ENCODE measurements at regions not wholly inside any gene's neighbourhood (a gene's known extent, or its start where the extent isn't known, plus 50 kb on each side); places are given as distances from the start of the nearest gene placed in this dataset.

DNA sequence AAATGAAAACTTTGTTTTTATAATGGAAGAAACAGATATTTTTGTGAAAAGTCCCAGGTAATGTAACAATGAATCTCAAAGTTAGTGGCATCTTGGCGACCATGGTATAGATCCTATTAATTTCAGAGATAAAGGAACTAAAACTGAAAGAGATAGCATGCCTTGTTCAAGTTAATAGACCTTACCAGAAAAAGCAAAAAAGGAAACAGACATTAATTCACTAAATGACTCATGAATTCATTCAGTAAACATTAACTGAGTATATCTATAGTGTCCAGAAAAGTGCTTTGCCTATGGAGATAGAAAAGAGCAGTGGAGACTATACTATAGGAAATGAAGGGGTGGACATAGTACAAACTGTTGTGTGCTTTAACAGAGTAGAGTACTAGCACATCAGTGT is 763.3 kb downstream of the TRIB2 start:
- no peaks in the 10 kb centered on the region for H3K9me3 ChIP-seq
- intact Hi-C loops (cut with DNase I; ENCODE audit: low total_unique reads), result no loop called here
- no peaks in the 10 kb centered on the region for H3K4me1 ChIP-seq
- H3K27ac ChIP-seq, result no peak overlapping the region
- H3K27me3 ChIP-seq, result no peaks in the 10 kb centered on the region
- TF ChIP-seq, protein P1, sequence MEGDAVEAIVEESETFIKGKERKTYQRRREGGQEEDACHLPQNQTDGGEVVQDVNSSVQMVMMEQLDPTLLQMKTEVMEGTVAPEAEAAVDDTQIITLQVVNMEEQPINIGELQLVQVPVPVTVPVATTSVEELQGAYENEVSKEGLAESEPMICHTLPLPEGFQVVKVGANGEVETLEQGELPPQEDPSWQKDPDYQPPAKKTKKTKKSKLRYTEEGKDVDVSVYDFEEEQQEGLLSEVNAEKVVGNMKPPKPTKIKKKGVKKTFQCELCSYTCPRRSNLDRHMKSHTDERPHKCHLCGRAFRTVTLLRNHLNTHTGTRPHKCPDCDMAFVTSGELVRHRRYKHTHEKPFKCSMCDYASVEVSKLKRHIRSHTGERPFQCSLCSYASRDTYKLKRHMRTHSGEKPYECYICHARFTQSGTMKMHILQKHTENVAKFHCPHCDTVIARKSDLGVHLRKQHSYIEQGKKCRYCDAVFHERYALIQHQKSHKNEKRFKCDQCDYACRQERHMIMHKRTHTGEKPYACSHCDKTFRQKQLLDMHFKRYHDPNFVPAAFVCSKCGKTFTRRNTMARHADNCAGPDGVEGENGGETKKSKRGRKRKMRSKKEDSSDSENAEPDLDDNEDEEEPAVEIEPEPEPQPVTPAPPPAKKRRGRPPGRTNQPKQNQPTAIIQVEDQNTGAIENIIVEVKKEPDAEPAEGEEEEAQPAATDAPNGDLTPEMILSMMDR (IDR thresholded peaks at IDR 0.05), result no peak
- no peak for DNase-seq
- H3K36me3 ChIP-seq, result no peaks in the 10 kb centered on the region
- H3K4me3 ChIP-seq, result no peak overlapping the region

DNA sequence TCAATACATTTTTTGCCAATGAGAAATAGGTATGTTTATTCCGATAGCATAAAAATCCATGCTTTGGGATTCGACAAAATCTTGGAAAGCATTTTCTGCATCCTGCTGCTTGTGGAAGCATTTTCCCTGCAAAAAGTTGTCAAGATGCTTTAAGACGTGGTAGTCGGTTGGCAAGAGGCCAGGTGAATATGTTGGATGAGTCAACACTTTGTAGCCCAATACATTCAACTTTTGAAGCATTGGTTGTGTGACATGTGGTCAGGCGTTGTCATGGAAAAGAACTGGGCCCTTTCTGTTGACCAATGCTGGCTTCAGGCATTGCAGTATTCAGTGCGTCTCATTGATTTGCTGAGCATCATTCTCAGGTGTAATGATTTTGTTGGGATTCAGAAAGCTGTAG is 764.5 kb downstream of the TRIB2 start:
- Histone ChIP-seq H3K27ac (no peak overlapping the region), H3K4me3 (no peak overlapping the region), H3K9me3 (no peaks in the 10 kb centered on the region), H3K27me3 (no peaks in the 10 kb centered on the region), H3K36me3 (no peaks in the 10 kb centered on the region), H3K4me1 (no peaks in the 10 kb centered on the region)
- DNase-seq, result no peak
- intact Hi-C loops (cut with DNase I; ENCODE audit: low total_unique reads), result no loop called here
- TF ChIP-seq, protein P1 (IDR thresholded peaks at IDR 0.05), result no peak

DNA sequence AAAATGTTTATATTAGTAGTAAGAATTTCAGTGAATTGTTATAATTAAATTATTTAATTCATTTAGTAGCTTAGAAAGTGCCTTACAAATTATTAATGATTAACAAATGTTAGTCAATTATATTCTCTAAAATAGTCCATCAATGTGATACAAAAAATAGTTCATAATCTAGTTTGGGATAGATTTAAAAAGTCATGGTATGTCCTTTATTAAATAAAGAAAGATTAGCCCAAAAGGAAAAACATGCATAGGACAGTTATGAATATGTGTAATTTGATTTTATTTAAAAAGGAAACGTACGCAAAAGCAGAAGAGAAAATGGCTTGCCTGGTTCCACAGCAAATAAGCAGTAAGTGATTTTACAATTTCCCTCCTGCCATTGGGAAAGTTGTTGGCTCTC is 768.5 kb downstream of the TRIB2 start:
- Histone ChIP-seq H3K36me3 (no peaks in the 10 kb centered on the region), H3K4me3 (no peak overlapping the region), H3K27ac (no peak overlapping the region), H3K9me3 (no peaks in the 10 kb centered on the region), H3K27me3 (no peaks in the 10 kb centered on the region), H3K4me1 (no peaks in the 10 kb centered on the region)
- TF ChIP-seq, protein P1 (IDR thresholded peaks at IDR 0.05), result no peak
- DNase-seq, result no peak
- intact Hi-C loops (cut with DNase I; ENCODE audit: low total_unique reads), result no loop called here

DNA sequence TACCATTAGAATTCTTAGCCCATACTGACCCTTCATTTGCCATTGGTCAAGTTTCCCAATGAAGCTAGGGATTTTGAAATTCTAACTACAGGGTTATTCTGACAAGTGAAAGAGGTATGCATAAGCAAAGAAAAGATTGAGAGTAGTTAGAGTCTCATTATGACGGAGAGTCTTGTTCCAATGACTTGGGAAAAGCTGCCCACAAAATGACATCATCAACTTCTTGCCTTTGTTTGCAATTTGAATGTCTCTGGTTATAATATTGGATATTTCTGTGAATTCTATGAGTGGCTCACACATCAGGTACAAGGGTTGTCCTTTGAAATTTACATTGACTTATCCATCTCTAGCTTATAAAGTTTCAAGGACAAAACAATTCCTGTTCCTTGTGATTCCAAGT is 772.2 kb downstream of the TRIB2 start:
- TF ChIP-seq, protein P1 (IDR thresholded peaks at IDR 0.05), result no peak
- intact Hi-C loops (cut with DNase I; ENCODE audit: low total_unique reads), result no loop called here
- H3K27me3 ChIP-seq, result no peaks in the 10 kb centered on the region

DNA sequence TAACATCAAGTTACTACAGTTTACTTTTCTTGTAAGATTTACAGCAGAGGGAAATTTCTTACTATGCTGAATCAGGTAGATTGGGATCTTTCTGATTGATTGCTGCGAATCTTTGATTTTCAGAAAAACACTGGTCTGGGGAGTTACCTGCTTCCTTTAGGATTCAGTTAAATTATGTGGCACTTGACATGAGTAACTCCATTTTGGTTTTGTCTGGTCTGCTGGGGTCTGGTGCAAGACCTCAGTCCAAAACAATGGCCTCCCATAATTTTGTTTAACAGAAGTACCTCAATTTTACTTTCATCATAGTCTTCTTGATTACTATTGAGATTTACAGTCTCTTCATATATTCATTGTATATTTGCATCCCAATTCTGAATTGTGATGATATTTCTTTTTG is 775.5 kb downstream of the TRIB2 start:
- Histone ChIP-seq H3K4me3 (no peak overlapping the region), H3K4me1 (no peaks in the 10 kb centered on the region), H3K27me3 (no peaks in the 10 kb centered on the region), H3K27ac (no peak overlapping the region), H3K36me3 (no peaks in the 10 kb centered on the region), H3K9me3 (no peaks in the 10 kb centered on the region)
- intact Hi-C loops (cut with DNase I; ENCODE audit: low total_unique reads), result no loop called here
- DNase-seq, result no peak
- TF ChIP-seq, protein P1 (IDR thresholded peaks at IDR 0.05), result no peak

More for the DNA sequence above, 772.2 kb downstream of the TRIB2 start:
- no peak for DNase-seq
- Histone ChIP-seq H3K27ac (no peak overlapping the region), H3K4me3 (no peak overlapping the region), H3K36me3 (no peaks in the 10 kb centered on the region), H3K4me1 (no peaks in the 10 kb centered on the region), H3K9me3 (no peaks in the 10 kb centered on the region)

DNA sequence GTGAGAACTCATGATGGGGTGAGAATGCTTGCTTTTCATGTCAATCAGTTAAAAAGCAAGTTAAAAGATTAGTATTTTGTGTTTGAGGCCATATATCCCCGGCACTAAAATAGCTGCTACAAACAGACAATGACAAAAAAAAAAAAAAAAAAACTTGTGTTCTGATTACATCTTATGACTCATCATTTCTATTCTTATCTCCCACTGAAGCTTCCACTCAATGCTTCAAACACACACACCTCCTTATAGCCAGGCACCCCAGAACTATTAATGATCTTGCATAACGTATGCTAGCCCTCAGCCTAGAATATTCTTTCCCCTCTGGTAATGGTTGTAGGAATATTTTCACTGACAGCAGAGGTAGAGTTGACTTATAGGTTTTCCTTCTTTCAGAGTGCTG is 778.3 kb downstream of the TRIB2 start:
- TF ChIP-seq, protein P1 (IDR thresholded peaks at IDR 0.05), result no peak
- H3K9me3 ChIP-seq, result no peaks in the 10 kb centered on the region
- no peaks in the 10 kb centered on the region for H3K36me3 ChIP-seq
- H3K27ac ChIP-seq, result no peak overlapping the region
- intact Hi-C loops (cut with DNase I; ENCODE audit: low total_unique reads), result no loop called here
- H3K27me3 ChIP-seq, result no peaks in the 10 kb centered on the region
- no peak overlapping the region for H3K4me3 ChIP-seq
- DNase-seq, result no peak
- H3K4me1 ChIP-seq, result no peaks in the 10 kb centered on the region

Data from tibial artery (tissue), 4 donors.